Panc1 (cell line): ENCODE measurements at regions not wholly inside any gene's neighbourhood (a gene's known extent, or its start where the extent isn't known, plus 50 kb on each side); places are given as distances from the start of the nearest gene placed in this dataset.

ENCODE experiments used
- ATAC-seq: fragments of 200-7000 bp; cut with Tn5 transposase; 2 replicates; pipeline ENCODE4 v1.9.1; 2020; ENCODE audit warnings: mild to moderate bottlenecking, moderate library complexity
- BruUV-seq: library from RNA; stranded (reverse); fragments of 400-500 nt; replicated peaks from 2 replicates; lab custom pipeline; 2021; lab: Mats Ljungman, UMichigan
- CTCF ChIA-PET: fragments of 300-600 bp; sonication (Branson Sonifier 250); formaldehyde crosslinking; loops from one replicate; lab custom pipeline; 2022; ENCODE audit warnings: antibody characterized with exemption; lab: Charles Lee
- POLR2A ChIA-PET: fragments of 300-600 bp; sonication (Branson Sonifier 250); formaldehyde crosslinking; loops from one replicate; lab custom pipeline; 2022; ENCODE audit warnings: antibody characterized with exemption; lab: Charles Lee
- DNase-seq: peaks from one replicate; pipeline ENCODE4 v3.0.0-alpha.2; 2010; ENCODE audit warnings: low read depth, low spot score
- H3K27ac ChIP-seq: 2 replicates; pipeline ENCODE4 v1.5.1; 2011; ENCODE audit warnings: mild to moderate bottlenecking, low read length, inconsistent platforms
- H3K27me3 ChIP-seq: fragments of 200-500 bp; sonication (Bioruptor generic); 2 replicates; pipeline ENCODE4 v1.6.0; 2014; ENCODE audit warnings: low read length, inconsistent platforms; ENCODE audit not compliant: control insufficient read depth, insufficient read depth
- H3K36me3 ChIP-seq: fragments of 200-500 bp; sonication (Bioruptor generic); 2 replicates; pipeline ENCODE4 v1.5.1; 2014; ENCODE audit warnings: inconsistent platforms, mild to moderate bottlenecking, low read length, moderate library complexity; ENCODE audit not compliant: control insufficient read depth, insufficient read depth
- H3K4me1 ChIP-seq: 2 replicates; pipeline ENCODE4 v1.5.1; 2011; ENCODE audit warnings: inconsistent platforms, mild to moderate bottlenecking, low read length, moderate library complexity; ENCODE audit not compliant: control insufficient read depth, insufficient read depth
- H3K4me3 ChIP-seq, 2 experiments: 2 replicates each; pipeline ENCODE4 v1.5.1; 2011 to 2012; ENCODE audit warnings: low read depth in 2 of 2, low read length in 2 of 2, mild to moderate bottlenecking in 2 of 2, inconsistent platforms in 1 of 2, moderate library complexity in 1 of 2
- H3K9me3 ChIP-seq: fragments of 200-500 bp; sonication (Bioruptor generic); 2 replicates; pipeline ENCODE4 v1.5.1; 2014; ENCODE audit warnings: low read depth, mild to moderate bottlenecking, inconsistent platforms, low read length, moderate library complexity; ENCODE audit not compliant: control insufficient read depth, insufficient read depth
- POLR2AphosphoS5 ChIP-seq: IDR thresholded peaks from 2 replicates; pipeline ENCODE4 v1.6.1; 2012; ENCODE audit warnings: mild to moderate bottlenecking, low read depth, low read length, moderate library complexity
- SIN3A ChIP-seq: IDR thresholded peaks from 2 replicates; pipeline ENCODE4 v1.6.1; 2012; ENCODE audit warnings: low read depth, mild to moderate bottlenecking, low read length, moderate library complexity, borderline replicate concordance; ENCODE audit not compliant: insufficient read depth
- TCF7L2 ChIP-seq: IDR thresholded peaks from 2 replicates; pipeline ENCODE4 v1.6.1; 2011; ENCODE audit warnings: mild to moderate bottlenecking, low read depth, low read length, inconsistent platforms
- in situ Hi-C: cut with HindIII; loops from 2 replicates; pipeline ENCODE4 v1.10.0; 2016; ENCODE audit warnings: low sequenced_read_pairs, low pct_unique_long_range_greater_than_20kb
- intact Hi-C: fragments of 100-400 bp; cut with micrococcal nuclease; formaldehyde crosslinking; loops from one replicate; pipeline ENCODE4 v1.10.0; 2022; ENCODE audit not compliant: unreplicated experiment
- TF ChIP-seq, protein P1 (sequence below): fragments of 450-650 bp; IDR thresholded peaks from 2 replicates; pipeline ENCODE4 v1.5.1; 2017; ENCODE audit warnings: mild to moderate bottlenecking
- TF ChIP-seq, protein P2 (sequence below), 2 experiments: IDR thresholded peaks; 2 replicates each; pipeline ENCODE4 v1.6.1; 2011 to 2012; ENCODE audit warnings: low read depth in 2 of 2, control low read depth in 1 of 2, low read length in 1 of 2, mild to moderate bottlenecking in 1 of 2, moderate library complexity in 1 of 2; ENCODE audit not compliant: insufficient read depth in 1 of 2

DNA sequence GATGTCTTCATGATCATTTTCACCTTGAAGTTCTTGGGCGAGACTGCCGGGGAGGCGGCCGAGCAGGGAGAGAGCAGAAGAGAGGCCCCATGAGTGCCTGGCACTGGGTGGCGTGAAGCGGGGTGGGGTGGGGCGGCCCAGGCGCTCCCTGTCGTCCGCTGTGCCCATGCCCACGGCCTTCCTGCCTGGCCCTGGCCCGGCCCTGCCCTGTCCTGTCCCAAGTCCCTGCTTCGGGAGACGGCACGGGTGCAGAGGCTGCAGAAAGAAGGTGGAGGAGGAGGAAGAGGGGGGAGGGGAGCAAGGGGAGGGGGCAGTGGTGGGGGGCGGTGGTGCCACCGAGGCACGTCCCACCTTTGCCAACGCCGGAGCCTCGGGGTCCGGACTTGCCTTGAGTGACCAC is 118.4 kb downstream of the PTPRS start:
- no peak for DNase-seq
- Histone ChIP-seq H3K9me3 (no peaks in the 10 kb centered on the region), H3K4me1 (no peaks in the 10 kb centered on the region), H3K27me3 (no peaks in the 10 kb centered on the region), H3K4me3 (no peak overlapping the region), H3K36me3 (no peaks in the 10 kb centered on the region; the same call in 1 of the 2 replicates), H3K27ac (no peak overlapping the region)
- no TSS peak for BruUV-seq
- CTCF ChIA-PET, result interaction anchor here (0.5 kb wide), 1 partner anchor 174 kb away, joined by 3 read pairs; no protein-coding TSS in a partner anchor
- TF ChIP-seq, protein P1, sequence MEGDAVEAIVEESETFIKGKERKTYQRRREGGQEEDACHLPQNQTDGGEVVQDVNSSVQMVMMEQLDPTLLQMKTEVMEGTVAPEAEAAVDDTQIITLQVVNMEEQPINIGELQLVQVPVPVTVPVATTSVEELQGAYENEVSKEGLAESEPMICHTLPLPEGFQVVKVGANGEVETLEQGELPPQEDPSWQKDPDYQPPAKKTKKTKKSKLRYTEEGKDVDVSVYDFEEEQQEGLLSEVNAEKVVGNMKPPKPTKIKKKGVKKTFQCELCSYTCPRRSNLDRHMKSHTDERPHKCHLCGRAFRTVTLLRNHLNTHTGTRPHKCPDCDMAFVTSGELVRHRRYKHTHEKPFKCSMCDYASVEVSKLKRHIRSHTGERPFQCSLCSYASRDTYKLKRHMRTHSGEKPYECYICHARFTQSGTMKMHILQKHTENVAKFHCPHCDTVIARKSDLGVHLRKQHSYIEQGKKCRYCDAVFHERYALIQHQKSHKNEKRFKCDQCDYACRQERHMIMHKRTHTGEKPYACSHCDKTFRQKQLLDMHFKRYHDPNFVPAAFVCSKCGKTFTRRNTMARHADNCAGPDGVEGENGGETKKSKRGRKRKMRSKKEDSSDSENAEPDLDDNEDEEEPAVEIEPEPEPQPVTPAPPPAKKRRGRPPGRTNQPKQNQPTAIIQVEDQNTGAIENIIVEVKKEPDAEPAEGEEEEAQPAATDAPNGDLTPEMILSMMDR, result no peak
- TF ChIP-seq, protein P2, sequence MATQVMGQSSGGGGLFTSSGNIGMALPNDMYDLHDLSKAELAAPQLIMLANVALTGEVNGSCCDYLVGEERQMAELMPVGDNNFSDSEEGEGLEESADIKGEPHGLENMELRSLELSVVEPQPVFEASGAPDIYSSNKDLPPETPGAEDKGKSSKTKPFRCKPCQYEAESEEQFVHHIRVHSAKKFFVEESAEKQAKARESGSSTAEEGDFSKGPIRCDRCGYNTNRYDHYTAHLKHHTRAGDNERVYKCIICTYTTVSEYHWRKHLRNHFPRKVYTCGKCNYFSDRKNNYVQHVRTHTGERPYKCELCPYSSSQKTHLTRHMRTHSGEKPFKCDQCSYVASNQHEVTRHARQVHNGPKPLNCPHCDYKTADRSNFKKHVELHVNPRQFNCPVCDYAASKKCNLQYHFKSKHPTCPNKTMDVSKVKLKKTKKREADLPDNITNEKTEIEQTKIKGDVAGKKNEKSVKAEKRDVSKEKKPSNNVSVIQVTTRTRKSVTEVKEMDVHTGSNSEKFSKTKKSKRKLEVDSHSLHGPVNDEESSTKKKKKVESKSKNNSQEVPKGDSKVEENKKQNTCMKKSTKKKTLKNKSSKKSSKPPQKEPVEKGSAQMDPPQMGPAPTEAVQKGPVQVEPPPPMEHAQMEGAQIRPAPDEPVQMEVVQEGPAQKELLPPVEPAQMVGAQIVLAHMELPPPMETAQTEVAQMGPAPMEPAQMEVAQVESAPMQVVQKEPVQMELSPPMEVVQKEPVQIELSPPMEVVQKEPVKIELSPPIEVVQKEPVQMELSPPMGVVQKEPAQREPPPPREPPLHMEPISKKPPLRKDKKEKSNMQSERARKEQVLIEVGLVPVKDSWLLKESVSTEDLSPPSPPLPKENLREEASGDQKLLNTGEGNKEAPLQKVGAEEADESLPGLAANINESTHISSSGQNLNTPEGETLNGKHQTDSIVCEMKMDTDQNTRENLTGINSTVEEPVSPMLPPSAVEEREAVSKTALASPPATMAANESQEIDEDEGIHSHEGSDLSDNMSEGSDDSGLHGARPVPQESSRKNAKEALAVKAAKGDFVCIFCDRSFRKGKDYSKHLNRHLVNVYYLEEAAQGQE (IDR thresholded peaks at IDR 0.05; ENCODE audit: insufficient read depth in 1 of 2, low read depth in 2 of 2, low read length in 1 of 2), result no peak
- TF ChIP-seq SIN3A (no peak), TCF7L2 (no peak)
- in situ Hi-C loops, result no loop called here
- intact Hi-C loops, result no loop called here
- no peak for ATAC-seq
- POLR2A ChIA-PET, result no interaction called here

DNA sequence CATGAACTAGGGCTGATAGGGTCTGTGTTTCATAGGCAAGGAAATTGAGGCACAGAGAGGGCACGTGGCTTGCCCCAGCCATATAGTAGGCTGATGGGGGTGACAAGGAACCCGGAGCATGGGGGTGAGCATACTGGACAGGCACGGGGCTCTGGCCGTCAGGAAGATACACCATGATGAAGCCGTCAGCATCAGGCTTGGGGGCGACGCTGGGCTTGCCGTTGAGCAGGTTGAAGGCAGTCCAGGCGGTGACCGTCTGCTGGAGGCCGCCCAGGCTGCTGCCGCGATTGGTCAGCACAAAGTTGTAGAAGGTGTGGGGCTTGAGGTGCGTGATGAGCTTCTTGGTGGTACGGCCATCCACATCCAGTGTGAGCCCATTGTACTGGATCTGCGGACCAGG is 119.7 kb downstream of the PTPRS start:
- Histone ChIP-seq H3K9me3 (no peaks in the 10 kb centered on the region), H3K27me3 (no peaks in the 10 kb centered on the region), H3K4me3 (no peak overlapping the region), H3K36me3 (no peaks in the 10 kb centered on the region; the same call in 1 of the 2 replicates), H3K4me1 (no peaks in the 10 kb centered on the region), H3K27ac (no peak overlapping the region)
- CTCF ChIA-PET, result no interaction called here
- TF ChIP-seq, protein P2 (IDR thresholded peaks at IDR 0.05; ENCODE audit: insufficient read depth in 1 of 2, low read depth in 2 of 2, low read length in 1 of 2), result no peak
- TF ChIP-seq POLR2AphosphoS5 (no peak), SIN3A (no peak), TCF7L2 (no peak)
- TF ChIP-seq, protein P1, result no peak
- no TSS peak for BruUV-seq
- ATAC-seq (no peak), DNase-seq (no peak)
- in situ Hi-C loops, result no loop called here
- intact Hi-C loops, result no loop called here
- POLR2A ChIA-PET, result no interaction called here
